GM23248 (cell line): ENCODE measurements at regions not wholly inside any gene's neighbourhood (a gene's known extent, or its start where the extent isn't known, plus 50 kb on each side); places are given as distances from the start of the nearest gene placed in this dataset.

ENCODE experiments used
- DNase-seq: peaks from one replicate; pipeline ENCODE4 v3.0.0-alpha.2; 2015
- H2AFZ ChIP-seq: fragments of 200-600 bp; sonication (generic); 2 replicates; pipeline ENCODE4 v1.6.1; 2016; ENCODE audit warnings: antibody characterized with exemption
- H3F3A ChIP-seq: fragments of 200-600 bp; sonication (generic); 2 replicates; pipeline ENCODE4 v1.6.1; 2016; ENCODE audit warnings: mild to moderate bottlenecking, antibody characterized with exemption, mixed run types; ENCODE audit not compliant: insufficient read depth
- H3K27ac ChIP-seq: fragments of 200-600 bp; sonication (generic); 2 replicates; pipeline ENCODE4 v1.5.1; 2016; ENCODE audit warnings: mild to moderate bottlenecking
- H3K27me3 ChIP-seq: fragments of 200-600 bp; sonication (generic); replicated peaks from 2 replicates; pipeline ENCODE4 v1.6.1; 2016; ENCODE audit warnings: mild to moderate bottlenecking; ENCODE audit not compliant: insufficient read depth
- H3K36me3 ChIP-seq: fragments of 200-600 bp; sonication (generic); 2 replicates; pipeline ENCODE4 v1.6.1; 2016; ENCODE audit warnings: low read depth, mild to moderate bottlenecking
- H3K4me1 ChIP-seq: fragments of 200-600 bp; sonication (generic); 2 replicates; pipeline ENCODE4 v1.6.1; 2016; ENCODE audit warnings: mild to moderate bottlenecking; ENCODE audit not compliant: insufficient read depth
- H3K4me2 ChIP-seq: fragments of 200-600 bp; sonication (generic); one replicate; pipeline ENCODE4 v1.6.1; 2016; ENCODE audit warnings: mild to moderate bottlenecking; ENCODE audit not compliant: unreplicated experiment
- H3K4me3 ChIP-seq: fragments of 200-600 bp; sonication (generic); 2 replicates; pipeline ENCODE4 v1.5.1; 2016; ENCODE audit warnings: mild to moderate bottlenecking
- H3K79me2 ChIP-seq: fragments of 200-600 bp; sonication (generic); 2 replicates; pipeline ENCODE4 v1.6.1; 2016; ENCODE audit warnings: mild to moderate bottlenecking; ENCODE audit not compliant: insufficient read depth
- H3K9ac ChIP-seq: fragments of 200-600 bp; sonication (generic); 2 replicates; pipeline ENCODE4 v1.6.1; 2016; ENCODE audit warnings: mild to moderate bottlenecking
- H3K9me2 ChIP-seq: fragments of 200-600 bp; sonication (generic); 2 replicates; pipeline ENCODE4 v1.6.1; 2016; ENCODE audit warnings: mixed run types, mild to moderate bottlenecking, moderate library complexity; ENCODE audit not compliant: insufficient read depth
- H3K9me3 ChIP-seq: fragments of 200-600 bp; sonication (generic); one replicate; pipeline ENCODE4 v1.6.1; 2017; ENCODE audit warnings: low read depth
- H4K20me1 ChIP-seq: fragments of 200-600 bp; sonication (generic); 2 replicates; pipeline ENCODE4 v1.6.0; 2016; ENCODE audit not compliant: insufficient read depth
- EZH2 ChIP-seq: fragments of 200-600 bp; sonication (generic); IDR thresholded peaks from 2 replicates; pipeline ENCODE4 v1.6.1; 2018; ENCODE audit warnings: antibody characterized with exemption, mild to moderate bottlenecking; ENCODE audit not compliant: insufficient read depth, poor library complexity, severe bottlenecking
- EZH2phosphoT487 ChIP-seq: fragments of 200-600 bp; sonication (generic); IDR thresholded peaks from 2 replicates; pipeline ENCODE4 v1.6.1; 2018; ENCODE audit warnings: antibody characterized with exemption, moderate library complexity, mild to moderate bottlenecking, low read depth; ENCODE audit not compliant: insufficient read depth
- WGBS, 2 experiments: methylation state at CpG; one replicate each; pipeline ENCODE4 v1.1.6; 2015 to 2017; ENCODE audit warnings: low lambda C conversion rate in 2 of 2, low coverage in 1 of 2; ENCODE audit errors: missing lambda C conversion rate in 2 of 2; 5-methylcytosine and 5-hydroxymethylcytosine counted together
- in situ Hi-C: fragments of 300-500 bp; cut with MboI; formaldehyde crosslinking; loops from 2 replicates; pipeline ENCODE4 v1.15.0; 2020

DNA sequence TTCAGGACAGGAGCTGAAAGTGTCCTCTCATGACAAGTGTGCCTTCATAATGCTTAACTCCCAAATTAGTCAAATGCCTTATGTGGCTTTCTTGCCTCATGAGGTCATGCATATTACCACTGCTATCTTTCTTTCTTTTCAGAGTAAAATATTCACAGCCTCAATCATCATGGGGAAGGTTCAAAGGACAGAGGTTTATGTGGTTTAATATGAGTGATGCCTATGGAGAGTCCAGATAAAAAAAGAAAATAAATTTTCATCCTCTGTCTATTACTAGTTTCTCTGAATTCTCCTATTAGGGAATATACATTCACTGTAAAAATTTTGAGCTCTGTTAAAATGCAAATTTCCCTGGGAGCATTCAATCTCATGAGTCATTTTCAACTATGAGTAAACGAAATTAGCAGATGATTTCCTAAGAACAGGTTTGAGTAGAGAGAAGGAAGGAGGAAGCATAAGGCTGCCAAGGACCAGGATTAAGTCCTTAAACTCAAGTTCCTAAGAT lies 396.9 kb upstream of the ADGRB3 start:
- H3K4me2 ChIP-seq: no peak overlapping the region

DNA sequence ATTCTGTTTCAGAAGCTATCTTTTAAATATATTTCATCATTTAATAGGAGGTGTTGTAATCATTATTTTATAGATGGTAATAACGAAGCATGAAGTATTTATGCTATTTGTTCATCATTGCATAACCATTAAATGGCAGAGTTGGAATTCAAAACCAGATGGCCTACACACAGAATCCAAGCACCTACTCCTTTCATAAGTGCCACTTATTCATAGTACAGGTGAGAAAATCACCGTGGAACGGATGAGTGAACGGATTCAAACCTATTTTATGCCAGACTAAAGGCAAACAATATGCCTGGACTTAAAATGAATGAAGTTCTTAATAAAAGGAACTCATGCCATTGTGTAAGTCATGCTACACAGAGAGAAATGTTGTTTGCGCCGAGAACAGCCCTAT lies 397.9 kb upstream of the ADGRB3 start:
- in situ Hi-C loops: no loop called here
- no peaks in the 10 kb centered on the region for H4K20me1 ChIP-seq
- 27 to 31% methylated on average over 6 of the region's 6 CpGs for WGBS, 2 experiments
- H3K9me2 ChIP-seq: no peaks in the 10 kb centered on the region
- H3K79me2 ChIP-seq: no peaks in the 10 kb centered on the region
- no peak for DNase-seq
- no peaks in the 10 kb centered on the region for H3K36me3 ChIP-seq
- no peak overlapping the region for H3K27ac ChIP-seq
- no peaks in the 10 kb centered on the region for H3K9me3 ChIP-seq
- no peak overlapping the region for H2AFZ ChIP-seq
- H3K4me2 ChIP-seq: no peak overlapping the region
- H3K27me3 ChIP-seq: no peaks in the 10 kb centered on the region
- no peaks in the 10 kb centered on the region for H3F3A ChIP-seq
- no peak overlapping the region for H3K9ac ChIP-seq
- no peak for TF ChIP-seq EZH2phosphoT487
- no peak for TF ChIP-seq EZH2
- no peaks in the 10 kb centered on the region for H3K4me1 ChIP-seq
- H3K4me3 ChIP-seq: no peak overlapping the region

More for the DNA sequence above, 396.9 kb upstream of the ADGRB3 start:
- H4K20me1 ChIP-seq: no peaks in the 10 kb centered on the region
- H3K36me3 ChIP-seq: no peaks in the 10 kb centered on the region
- H3K9me2 ChIP-seq: no peaks in the 10 kb centered on the region
- no peak for DNase-seq
- no peak overlapping the region for H3K9ac ChIP-seq
- no peaks in the 10 kb centered on the region for H3K79me2 ChIP-seq
- no peaks in the 10 kb centered on the region for H3K4me1 ChIP-seq
- H2AFZ ChIP-seq: no peak overlapping the region
- TF ChIP-seq EZH2phosphoT487 (no peak), EZH2 (no peak)
- no peak overlapping the region for H3K27ac ChIP-seq
- no peaks in the 10 kb centered on the region for H3F3A ChIP-seq
- in situ Hi-C loops: no loop called here
- no peak overlapping the region for H3K4me3 ChIP-seq
- H3K27me3 ChIP-seq: no peaks in the 10 kb centered on the region
- WGBS, 2 experiments: 0 to 4% methylated on average over 1 of the region's 1 CpG
- no peaks in the 10 kb centered on the region for H3K9me3 ChIP-seq

DNA sequence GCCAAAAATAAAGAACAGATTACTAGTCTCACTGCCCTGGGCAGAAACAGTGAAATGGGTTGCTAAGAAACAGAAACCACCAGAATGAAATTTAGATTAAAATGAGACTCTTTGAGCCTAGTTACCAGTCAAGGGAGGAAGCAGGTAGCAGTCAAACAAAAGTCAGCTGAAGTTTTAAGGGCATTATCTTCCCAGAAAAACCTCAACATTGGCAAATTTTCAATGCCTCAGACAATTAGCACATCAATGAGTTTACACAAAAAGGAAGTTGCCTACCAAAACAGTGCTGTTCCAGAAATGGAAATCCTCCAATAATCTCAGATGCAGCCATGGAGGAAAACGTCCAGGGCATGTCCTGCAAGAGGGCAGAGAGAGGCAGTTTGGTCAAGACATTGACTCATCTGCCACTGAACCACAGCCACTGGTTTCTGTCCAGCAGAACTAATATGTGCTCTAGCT lies 399.7 kb upstream of the ADGRB3 start:
- no peak for TF ChIP-seq EZH2phosphoT487
- TF ChIP-seq EZH2: no peak
- H3K36me3 ChIP-seq: no peaks in the 10 kb centered on the region
- no peaks in the 10 kb centered on the region for H3K79me2 ChIP-seq
- H3K4me2 ChIP-seq: no peak overlapping the region
- no peaks in the 10 kb centered on the region for H4K20me1 ChIP-seq
- H3K9ac ChIP-seq: no peak overlapping the region
- DNase-seq: no peak
- H3K4me1 ChIP-seq: no peaks in the 10 kb centered on the region
- H3K4me3 ChIP-seq: no peak overlapping the region
- no peaks in the 10 kb centered on the region for H3K27me3 ChIP-seq
- H3K9me2 ChIP-seq: no peaks in the 10 kb centered on the region
- H2AFZ ChIP-seq: no peak overlapping the region
- in situ Hi-C loops: no loop called here
- WGBS, 2 experiments: 0% methylated on average over 1 of the region's 1 CpG
- H3F3A ChIP-seq: no peaks in the 10 kb centered on the region
- H3K9me3 ChIP-seq: no peaks in the 10 kb centered on the region
- H3K27ac ChIP-seq: no peak overlapping the region

DNA sequence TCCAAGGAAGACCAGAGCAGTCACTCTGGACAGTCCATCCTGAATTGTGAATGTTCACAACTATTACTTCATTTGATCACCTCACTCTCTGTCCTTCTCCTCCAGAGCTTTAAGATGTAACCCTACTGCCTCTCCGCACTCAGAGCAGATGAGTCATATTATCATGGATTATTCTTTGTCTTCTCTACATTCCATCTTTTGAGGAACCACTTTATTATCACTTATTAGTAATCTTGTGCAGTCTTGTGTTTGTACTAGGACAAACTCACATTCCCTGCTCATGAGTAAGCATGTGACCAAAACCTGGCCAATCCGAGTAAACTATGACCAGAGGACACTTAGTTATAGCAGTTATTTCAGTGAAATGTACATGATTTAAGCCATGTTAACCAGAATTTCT lies 401.5 kb upstream of the ADGRB3 start:
- Histone ChIP-seq H3K79me2 (no peaks in the 10 kb centered on the region), H3K4me1 (no peaks in the 10 kb centered on the region), H3K27me3 (no peaks in the 10 kb centered on the region), H3K9ac (no peak overlapping the region), H3K9me2 (no peaks in the 10 kb centered on the region), H3K4me3 (no peak overlapping the region), H2AFZ (no peak overlapping the region), H3K36me3 (no peaks in the 10 kb centered on the region), H3K4me2 (no peak overlapping the region), H3K9me3 (no peaks in the 10 kb centered on the region), H4K20me1 (no peaks in the 10 kb centered on the region), H3F3A (no peaks in the 10 kb centered on the region), H3K27ac (no peak overlapping the region)
- TF ChIP-seq EZH2phosphoT487 (no peak), EZH2 (no peak)
- no peak for DNase-seq
- WGBS, 2 experiments: 17 to 29% methylated on average over 2 of the region's 2 CpGs
- in situ Hi-C loops: no loop called here

DNA sequence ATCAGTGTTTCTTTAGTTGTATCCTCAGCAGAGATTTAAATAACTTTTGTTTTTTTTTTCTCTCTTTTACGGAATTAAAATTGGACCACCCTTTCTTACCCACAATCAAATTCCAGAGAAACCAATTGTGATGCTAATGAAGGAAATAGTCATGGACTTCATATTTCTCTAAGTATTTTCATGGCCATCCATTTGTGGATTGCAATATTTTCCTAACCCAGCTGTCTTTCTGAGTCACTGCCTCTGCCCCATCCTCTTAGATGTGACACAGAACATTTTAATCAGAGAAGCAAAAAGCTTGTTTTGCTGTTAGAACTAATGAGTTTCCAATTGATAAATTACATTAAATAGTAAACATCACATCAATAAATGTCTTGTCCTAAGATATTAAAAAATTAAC lies 405.5 kb upstream of the ADGRB3 start:
- WGBS, 2 experiments: 25 to 26% methylated on average over 1 of the region's 1 CpG
- no peak overlapping the region for H3K9ac ChIP-seq
- TF ChIP-seq EZH2 (no peak), EZH2phosphoT487 (no peak)

More for the DNA sequence above, 405.5 kb upstream of the ADGRB3 start:
- Histone ChIP-seq H3F3A (no peaks in the 10 kb centered on the region), H3K9me2 (no peaks in the 10 kb centered on the region), H2AFZ (no peak overlapping the region), H3K27ac (no peak overlapping the region), H3K4me3 (no peak overlapping the region), H3K27me3 (no peaks in the 10 kb centered on the region), H3K4me2 (no peak overlapping the region), H3K4me1 (no peaks in the 10 kb centered on the region), H3K36me3 (no peaks in the 10 kb centered on the region), H3K9me3 (no peaks in the 10 kb centered on the region), H3K79me2 (no peaks in the 10 kb centered on the region), H4K20me1 (no peaks in the 10 kb centered on the region)
- DNase-seq: no peak
- in situ Hi-C loops: no loop called here
